ENCODE measurements at regions not wholly inside any gene's neighbourhood (a gene's known extent, or its start where the extent isn't known, plus 50 kb on each side); places are given as distances from the start of the nearest gene placed in this dataset.
"Not testable (repeated sequence)": the region's sequence is repeated elsewhere in the genome, so short reads cannot be mapped to it uniquely, and the experiment has no call there.

DNA sequence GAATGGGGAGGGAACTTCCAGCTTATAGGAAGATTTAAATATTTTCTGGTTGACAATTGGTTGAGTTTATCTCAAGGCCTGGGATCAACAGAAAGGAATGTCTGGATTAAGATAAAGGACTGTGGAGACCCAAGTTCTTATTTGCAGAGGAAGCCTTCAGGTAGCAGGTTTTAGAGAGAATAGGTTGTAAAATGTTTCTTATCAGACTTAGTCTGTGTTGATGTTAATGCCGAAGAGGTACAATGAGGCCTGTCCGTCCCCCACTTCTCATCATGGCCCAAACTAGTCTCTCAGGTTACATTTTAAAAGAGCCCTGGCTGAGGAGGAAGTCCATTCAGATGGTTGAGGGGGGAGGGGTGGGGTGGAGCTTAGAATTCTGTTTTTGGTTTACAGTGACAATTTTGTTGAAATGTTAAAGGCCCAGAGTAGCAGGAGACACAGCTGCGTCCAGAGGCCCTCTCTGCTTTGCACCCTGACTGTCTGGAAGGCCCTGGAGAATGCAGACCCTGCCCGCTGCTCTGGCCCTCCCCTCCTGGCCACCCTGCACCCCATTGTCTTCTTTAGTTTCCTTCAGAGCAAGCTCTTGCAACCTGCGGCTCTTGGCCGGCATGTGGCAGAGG lies 672.5 kb upstream of the TMEM132C start:
- Histone ChIP-seq H3K4me1 (no peaks in the 10 kb centered on the region), H3K36me3 (no peaks in the 10 kb centered on the region), H3K27me3 (no peaks in the 10 kb centered on the region), H3K4me3 (no peak overlapping the region), H3K4me2 (no peak overlapping the region), H3K9ac (no peak overlapping the region), H3K27ac (no peak overlapping the region), H3K9me3 (no peaks in the 10 kb centered on the region), H4K20me1 (no peaks in the 10 kb centered on the region)
- no peak for TF ChIP-seq Cebpa-rat (IDR thresholded peaks at IDR 0.05)

DNA sequence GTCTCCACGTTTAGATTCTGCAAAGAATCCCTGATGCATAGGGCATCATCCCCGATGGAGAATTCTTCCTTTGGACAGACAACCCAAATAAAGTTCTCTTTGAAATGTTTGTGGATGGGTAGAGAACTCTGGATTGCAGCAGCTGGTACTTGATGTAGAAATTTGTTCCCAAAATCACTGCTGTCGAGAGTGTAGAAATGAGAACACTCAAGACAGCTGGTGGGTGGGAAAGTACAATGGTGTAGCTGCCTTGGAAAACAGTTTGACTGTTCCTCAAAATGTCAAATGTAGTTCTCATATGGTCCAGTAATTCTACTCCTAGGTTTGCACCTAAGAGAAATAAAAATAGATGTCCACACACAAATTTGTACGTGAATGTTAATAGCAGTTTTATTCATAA lies 671.5 kb upstream of the TMEM132C start:
- no peak overlapping the region for H3K9ac ChIP-seq
- H3K9me3 ChIP-seq, result no peaks in the 10 kb centered on the region
- no peaks in the 10 kb centered on the region for H3K4me1 ChIP-seq
- no peak overlapping the region for H3K27ac ChIP-seq
- H3K27me3 ChIP-seq, result no peaks in the 10 kb centered on the region
- H3K4me3 ChIP-seq, result no peak overlapping the region
- no peaks in the 10 kb centered on the region for H4K20me1 ChIP-seq
- H3K4me2 ChIP-seq, result no peak overlapping the region
- no peaks in the 10 kb centered on the region for H3K36me3 ChIP-seq
- TF ChIP-seq Cebpa-rat (IDR thresholded peaks at IDR 0.05), result no peak

DNA sequence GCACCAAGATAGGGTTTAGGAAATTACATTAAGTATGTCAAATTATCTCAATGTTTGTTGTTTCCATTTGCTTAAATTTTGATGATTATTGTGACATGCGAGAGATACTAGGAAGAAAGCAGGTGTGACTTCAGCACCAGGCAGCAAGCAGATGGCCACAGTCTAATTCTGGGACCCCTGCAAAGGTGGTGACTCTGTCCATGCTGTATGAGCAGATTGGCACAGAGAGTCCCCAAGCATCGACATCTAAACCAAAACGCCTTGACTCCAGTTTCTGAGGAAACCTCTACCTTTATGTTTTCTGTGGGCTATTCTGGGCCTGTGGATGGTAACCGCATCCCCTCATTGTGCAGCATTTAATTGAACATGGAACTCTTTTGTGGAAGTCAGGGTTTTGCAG lies 670.1 kb upstream of the TMEM132C start:
- Histone ChIP-seq H3K27ac (no peak overlapping the region), H3K36me3 (no peaks in the 10 kb centered on the region), H3K4me2 (no peak overlapping the region), H3K27me3 (no peaks in the 10 kb centered on the region), H4K20me1 (no peaks in the 10 kb centered on the region), H3K9ac (no peak overlapping the region), H3K4me1 (no peaks in the 10 kb centered on the region), H3K9me3 (no peaks in the 10 kb centered on the region), H3K4me3 (no peak overlapping the region)
- no peak for TF ChIP-seq Cebpa-rat (IDR thresholded peaks at IDR 0.05)

DNA sequence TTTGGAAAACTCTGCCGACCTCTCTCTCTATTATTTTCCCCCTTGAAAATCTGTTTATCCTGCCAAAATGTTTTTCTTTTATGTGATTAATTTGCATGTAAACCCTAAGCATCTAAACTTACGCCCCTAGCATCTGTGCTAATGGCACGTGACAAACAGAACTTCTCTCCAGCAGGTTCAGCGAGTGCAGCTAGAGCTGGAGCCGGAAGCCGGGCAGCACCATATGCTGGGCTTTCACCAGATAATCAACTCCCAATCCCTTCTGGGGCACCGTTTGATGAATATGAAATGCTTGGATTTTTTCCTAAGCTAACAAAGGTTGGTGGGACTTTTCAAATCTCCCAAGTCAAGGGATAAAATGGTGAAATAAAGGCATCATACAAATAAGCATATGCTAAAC lies 667.5 kb upstream of the TMEM132C start:
- H3K9ac ChIP-seq, result no peak overlapping the region
- TF ChIP-seq Cebpa-rat (IDR thresholded peaks at IDR 0.05), result no peak
- no peaks in the 10 kb centered on the region for H4K20me1 ChIP-seq
- H3K4me1 ChIP-seq, result no peaks in the 10 kb centered on the region
- H3K27ac ChIP-seq, result no peak overlapping the region
- H3K4me3 ChIP-seq, result no peak overlapping the region
- no peak overlapping the region for H3K4me2 ChIP-seq
- no peaks in the 10 kb centered on the region for H3K36me3 ChIP-seq
- no peaks in the 10 kb centered on the region for H3K27me3 ChIP-seq
- no peaks in the 10 kb centered on the region for H3K9me3 ChIP-seq

DNA sequence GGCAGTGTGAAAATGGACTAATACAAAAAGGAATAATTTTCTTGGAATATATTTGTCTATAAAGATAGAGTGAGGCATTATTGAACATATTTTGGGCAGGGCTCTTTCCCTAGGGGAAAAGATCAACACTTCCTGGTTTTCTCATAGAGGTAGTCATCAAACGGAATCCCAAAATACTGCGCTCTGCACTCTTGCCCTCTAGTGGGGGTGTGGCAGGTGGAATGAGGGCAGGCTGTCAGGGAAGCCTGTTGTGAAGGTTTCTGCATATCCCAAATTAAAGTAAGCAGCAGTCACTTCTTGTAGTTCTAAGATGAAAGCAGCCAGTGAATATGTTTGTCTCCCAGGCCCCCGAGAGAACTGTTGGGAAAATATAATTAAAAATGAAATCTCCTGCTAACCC lies 666.8 kb upstream of the TMEM132C start:
- TF ChIP-seq Cebpa-rat (IDR thresholded peaks at IDR 0.05), result no peak
- no peaks in the 10 kb centered on the region for H3K27me3 ChIP-seq

DNA sequence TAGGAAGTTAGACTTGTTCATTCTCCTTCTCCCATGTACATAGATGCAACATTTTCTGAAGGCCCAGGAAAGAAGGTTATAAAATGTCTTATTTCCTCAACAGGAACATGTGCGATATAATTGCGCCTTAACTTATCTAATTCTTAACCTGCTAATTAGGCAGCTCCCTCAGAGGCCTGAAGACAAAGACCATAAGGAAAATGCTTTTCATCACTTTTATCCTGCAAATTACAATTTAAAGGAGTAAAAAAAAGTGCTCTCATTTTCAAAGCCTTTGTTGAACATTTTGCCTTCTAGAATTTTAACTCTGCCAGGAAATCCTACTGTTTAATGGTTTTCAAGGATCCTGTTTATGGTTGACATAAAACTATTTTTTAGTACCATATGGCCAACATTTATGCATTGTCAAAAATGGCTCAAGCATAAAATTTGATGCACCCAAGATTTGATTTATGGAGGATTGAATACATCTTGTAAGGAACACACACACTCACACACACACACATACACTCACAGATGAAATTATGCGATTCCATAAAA lies 660.4 kb upstream of the TMEM132C start:
- Histone ChIP-seq H3K4me3 (no peak overlapping the region), H3K9me3 (no peaks in the 10 kb centered on the region), H3K4me2 (no peak overlapping the region), H3K4me1 (no peaks in the 10 kb centered on the region), H3K27me3 (no peaks in the 10 kb centered on the region), H4K20me1 (no peaks in the 10 kb centered on the region), H3K27ac (no peak overlapping the region), H3K36me3 (no peaks in the 10 kb centered on the region), H3K9ac (no peak overlapping the region)
- no peak for TF ChIP-seq Cebpa-rat (IDR thresholded peaks at IDR 0.05)

More for the DNA sequence above, 666.8 kb upstream of the TMEM132C start:
- Histone ChIP-seq H3K4me1 (no peaks in the 10 kb centered on the region), H3K36me3 (no peaks in the 10 kb centered on the region), H3K27ac (no peak overlapping the region), H3K4me3 (no peak overlapping the region), H4K20me1 (no peaks in the 10 kb centered on the region), H3K4me2 (no peak overlapping the region), H3K9ac (no peak overlapping the region), H3K9me3 (no peaks in the 10 kb centered on the region)

DNA sequence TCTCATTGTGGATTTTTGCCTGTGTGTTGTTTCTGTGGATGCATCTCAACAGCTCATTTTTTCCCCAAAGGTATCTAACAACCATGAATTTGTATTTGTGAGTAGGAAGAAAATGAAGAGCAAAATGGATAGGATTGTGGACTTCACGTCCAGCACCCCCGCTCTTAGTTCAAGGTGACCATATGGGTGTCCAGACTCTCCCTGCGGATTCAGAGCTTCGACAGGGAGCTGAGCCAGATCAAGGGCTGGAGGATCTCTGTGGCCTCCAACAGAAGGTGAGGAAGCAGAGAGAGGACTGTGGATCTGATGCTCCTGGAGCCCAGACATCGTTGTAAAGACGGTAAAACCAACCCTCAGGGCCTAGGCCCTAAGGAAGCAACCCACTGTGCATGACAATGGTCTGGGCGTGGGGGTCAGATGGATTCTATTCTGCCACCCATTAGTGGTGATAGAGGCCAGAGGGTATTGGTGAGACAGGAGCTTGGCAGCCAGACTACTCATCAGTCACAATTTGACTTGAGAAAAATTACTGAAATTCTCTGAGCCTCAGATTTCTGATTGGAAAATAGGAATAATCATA lies 659.7 kb upstream of the TMEM132C start:
- no peak overlapping the region for H3K4me2 ChIP-seq
- no peak overlapping the region for H3K27ac ChIP-seq
- H3K4me3 ChIP-seq, result no peak overlapping the region
- no peak for TF ChIP-seq Cebpa-rat (IDR thresholded peaks at IDR 0.05)
- H3K36me3 ChIP-seq, result no peaks in the 10 kb centered on the region
- H3K9ac ChIP-seq, result no peak overlapping the region
- no peaks in the 10 kb centered on the region for H3K27me3 ChIP-seq
- no peaks in the 10 kb centered on the region for H3K4me1 ChIP-seq
- no peaks in the 10 kb centered on the region for H3K9me3 ChIP-seq
- no peaks in the 10 kb centered on the region for H4K20me1 ChIP-seq

DNA sequence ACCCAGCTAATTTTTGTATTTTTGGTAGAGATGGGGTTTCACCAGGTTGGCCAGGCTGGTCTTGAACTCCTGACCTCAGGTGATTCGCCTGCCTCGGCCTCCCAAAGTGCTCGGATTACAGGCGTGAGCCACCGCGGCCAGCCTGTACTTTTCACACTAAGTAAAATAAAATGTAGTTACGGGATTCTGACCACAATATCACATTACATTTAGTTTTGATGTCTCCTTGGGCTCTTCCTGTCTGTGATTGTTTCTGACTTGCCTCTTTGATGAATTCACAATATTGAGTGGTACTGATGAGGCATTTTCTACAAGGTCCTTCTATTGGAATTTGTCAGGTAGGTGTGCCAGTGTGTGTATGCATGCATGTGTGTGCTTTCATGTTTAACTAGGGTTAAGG lies 658.6 kb upstream of the TMEM132C start:
- H3K9ac ChIP-seq, H4K20me1 ChIP-seq, H3K36me3 ChIP-seq, H3K4me2 ChIP-seq, H3K27me3 ChIP-seq, H3K9me3 ChIP-seq, H3K4me1 ChIP-seq, H3K4me3 ChIP-seq, H3K27ac ChIP-seq: not testable (repeated sequence)

DNA sequence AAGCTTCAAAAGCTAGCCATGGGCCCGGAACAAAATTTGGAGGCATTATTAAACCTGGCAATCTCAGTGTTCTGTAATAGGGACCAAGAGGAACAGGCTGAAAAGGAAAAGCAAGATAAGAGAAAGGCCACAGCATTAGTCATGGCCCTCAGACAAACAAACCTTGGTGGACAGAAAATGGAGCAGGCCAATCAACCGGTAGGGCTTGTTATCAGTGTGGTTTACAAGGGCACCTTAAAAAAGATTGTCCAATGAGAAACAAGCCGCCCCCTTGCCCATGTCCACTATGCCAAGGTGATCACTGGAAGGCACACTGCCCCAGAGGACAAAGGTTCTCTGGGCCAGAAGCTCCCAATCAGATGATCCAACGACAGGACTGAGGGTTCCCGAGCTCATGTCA lies 653.9 kb upstream of the TMEM132C start:
- Histone ChIP-seq H3K9ac (no peak overlapping the region), H3K9me3 (no peaks in the 10 kb centered on the region), H3K4me1 (no peaks in the 10 kb centered on the region)

DNA sequence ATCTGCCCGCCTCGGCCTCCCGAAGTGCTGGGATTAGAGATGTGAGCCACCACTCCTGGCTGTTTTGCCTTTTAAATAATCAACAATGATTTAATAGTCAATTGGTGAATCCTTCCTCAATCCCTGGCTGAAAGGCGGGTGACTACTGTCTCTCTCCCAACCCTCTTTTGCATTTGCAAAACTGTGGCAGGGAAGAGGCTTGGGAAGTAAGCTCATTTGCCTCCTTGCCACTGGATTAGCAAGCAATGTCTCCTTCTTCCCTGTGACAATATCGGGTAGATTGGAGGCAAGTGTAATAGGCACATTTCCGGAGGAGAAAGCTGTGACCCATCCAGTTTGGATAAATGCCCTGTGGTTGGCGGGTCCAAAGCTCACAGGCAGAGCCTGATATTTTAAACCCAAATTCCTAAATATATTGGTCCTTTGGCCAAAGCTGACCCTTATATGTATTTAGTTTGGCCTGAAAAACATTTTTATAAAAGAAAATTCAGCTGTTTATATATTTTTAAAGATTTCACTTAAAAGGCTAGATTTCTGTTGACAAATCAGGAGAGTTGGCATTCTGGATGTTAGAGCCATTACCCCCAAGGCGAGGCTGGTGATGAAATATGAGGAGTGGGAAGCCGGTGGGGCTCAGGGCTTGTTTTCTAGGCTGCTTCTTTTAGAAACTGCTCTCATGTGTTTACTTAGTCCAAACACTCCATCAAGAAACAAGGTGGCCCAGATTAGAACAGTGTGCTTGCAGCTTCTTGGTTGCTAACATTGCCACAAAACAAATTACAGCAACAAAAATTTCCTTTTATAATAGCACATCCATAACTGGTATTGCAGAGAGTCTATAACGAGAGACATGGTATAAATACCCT lies 646.9 kb upstream of the TMEM132C start:
- no peaks in the 10 kb centered on the region for H4K20me1 ChIP-seq
- no peak overlapping the region for H3K4me2 ChIP-seq
- H3K9ac ChIP-seq, result no peak overlapping the region
- no peaks in the 10 kb centered on the region for H3K36me3 ChIP-seq
- H3K4me3 ChIP-seq, result no peak overlapping the region
- H3K4me1 ChIP-seq, result no peaks in the 10 kb centered on the region
- TF ChIP-seq Cebpa-rat (IDR thresholded peaks at IDR 0.05), result no peak
- H3K27ac ChIP-seq, result no peak overlapping the region
- H3K9me3 ChIP-seq, result peaks cover 17% of the 10 kb centered on the region
- no peaks in the 10 kb centered on the region for H3K27me3 ChIP-seq

More for the DNA sequence above, 653.9 kb upstream of the TMEM132C start:
- TF ChIP-seq Cebpa-rat (IDR thresholded peaks at IDR 0.05), result no peak
- Histone ChIP-seq H3K27ac (no peak overlapping the region), H4K20me1 (no peaks in the 10 kb centered on the region), H3K4me3 (no peak overlapping the region), H3K36me3 (no peaks in the 10 kb centered on the region), H3K4me2 (no peak overlapping the region), H3K27me3 (no peaks in the 10 kb centered on the region)
